Panc1 (cell line): ENCODE measurements at regions not wholly inside any gene's neighbourhood (a gene's known extent, or its start where the extent isn't known, plus 50 kb on each side); places are given as distances from the start of the nearest gene placed in this dataset.

Experiments
- CTCF ChIP-seq: fragments of 450-650 bp; IDR thresholded peaks from 2 replicates; pipeline ENCODE4 v1.5.1; 2017; ENCODE audit warnings: mild to moderate bottlenecking
- POLR2AphosphoS5 ChIP-seq: IDR thresholded peaks from 2 replicates; pipeline ENCODE4 v1.6.1; 2012; ENCODE audit warnings: mild to moderate bottlenecking, low read depth, low read length, moderate library complexity
- SIN3A ChIP-seq: IDR thresholded peaks from 2 replicates; pipeline ENCODE4 v1.6.1; 2012; ENCODE audit warnings: low read depth, mild to moderate bottlenecking, low read length, moderate library complexity, borderline replicate concordance; ENCODE audit not compliant: insufficient read depth
- TF ChIP-seq, protein P1 (sequence below), 2 experiments: IDR thresholded peaks; 2 replicates each; pipeline ENCODE4 v1.6.1; 2011 to 2012; ENCODE audit warnings: low read depth in 2 of 2, control low read depth in 1 of 2, low read length in 1 of 2, mild to moderate bottlenecking in 1 of 2, moderate library complexity in 1 of 2; ENCODE audit not compliant: insufficient read depth in 1 of 2

DNA sequence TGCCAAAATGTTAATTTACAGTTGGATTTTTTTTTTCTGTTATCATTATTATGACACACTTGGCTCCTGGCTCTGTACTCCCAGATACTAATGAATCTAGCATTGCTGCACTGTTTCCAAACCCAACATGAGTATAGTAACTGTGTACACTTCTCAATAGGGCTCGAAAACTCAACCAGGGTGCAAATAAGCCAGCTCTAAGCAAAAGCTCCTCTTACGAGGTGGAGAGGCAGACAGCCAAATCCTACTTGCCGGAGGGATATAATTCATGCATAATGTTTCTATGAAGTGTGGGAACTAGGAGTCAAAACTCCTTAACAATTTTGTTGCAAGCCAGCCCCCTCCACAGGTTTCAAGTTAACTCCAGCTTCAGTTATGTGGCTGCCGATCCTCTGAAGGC is 510.4 kb upstream of the ZP4 start:
- TF ChIP-seq CTCF (no peak), SIN3A (no peak), POLR2AphosphoS5 (no peak)
- TF ChIP-seq, protein P1, sequence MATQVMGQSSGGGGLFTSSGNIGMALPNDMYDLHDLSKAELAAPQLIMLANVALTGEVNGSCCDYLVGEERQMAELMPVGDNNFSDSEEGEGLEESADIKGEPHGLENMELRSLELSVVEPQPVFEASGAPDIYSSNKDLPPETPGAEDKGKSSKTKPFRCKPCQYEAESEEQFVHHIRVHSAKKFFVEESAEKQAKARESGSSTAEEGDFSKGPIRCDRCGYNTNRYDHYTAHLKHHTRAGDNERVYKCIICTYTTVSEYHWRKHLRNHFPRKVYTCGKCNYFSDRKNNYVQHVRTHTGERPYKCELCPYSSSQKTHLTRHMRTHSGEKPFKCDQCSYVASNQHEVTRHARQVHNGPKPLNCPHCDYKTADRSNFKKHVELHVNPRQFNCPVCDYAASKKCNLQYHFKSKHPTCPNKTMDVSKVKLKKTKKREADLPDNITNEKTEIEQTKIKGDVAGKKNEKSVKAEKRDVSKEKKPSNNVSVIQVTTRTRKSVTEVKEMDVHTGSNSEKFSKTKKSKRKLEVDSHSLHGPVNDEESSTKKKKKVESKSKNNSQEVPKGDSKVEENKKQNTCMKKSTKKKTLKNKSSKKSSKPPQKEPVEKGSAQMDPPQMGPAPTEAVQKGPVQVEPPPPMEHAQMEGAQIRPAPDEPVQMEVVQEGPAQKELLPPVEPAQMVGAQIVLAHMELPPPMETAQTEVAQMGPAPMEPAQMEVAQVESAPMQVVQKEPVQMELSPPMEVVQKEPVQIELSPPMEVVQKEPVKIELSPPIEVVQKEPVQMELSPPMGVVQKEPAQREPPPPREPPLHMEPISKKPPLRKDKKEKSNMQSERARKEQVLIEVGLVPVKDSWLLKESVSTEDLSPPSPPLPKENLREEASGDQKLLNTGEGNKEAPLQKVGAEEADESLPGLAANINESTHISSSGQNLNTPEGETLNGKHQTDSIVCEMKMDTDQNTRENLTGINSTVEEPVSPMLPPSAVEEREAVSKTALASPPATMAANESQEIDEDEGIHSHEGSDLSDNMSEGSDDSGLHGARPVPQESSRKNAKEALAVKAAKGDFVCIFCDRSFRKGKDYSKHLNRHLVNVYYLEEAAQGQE (IDR thresholded peaks at IDR 0.05; ENCODE audit: insufficient read depth in 1 of 2, low read depth in 2 of 2, low read length in 1 of 2) = no peak
